Upper lobe of left lung (tissue), 6 donors: ENCODE measurements at regions not wholly inside any gene's neighbourhood (a gene's known extent, or its start where the extent isn't known, plus 50 kb on each side); places are given as distances from the start of the nearest gene placed in this dataset.
"Not testable (repeated sequence)": the region's sequence is repeated elsewhere in the genome, so short reads cannot be mapped to it uniquely, and the experiment has no call there.

Experiments used
- ATAC-seq, 2 donors: fragments of 200-7000 bp; cut with Tn5 transposase; one replicate each; pipeline ENCODE4 v1.9.1; 2022; ENCODE audit warnings: mild to moderate bottlenecking in 2 of 2, moderate library complexity in 2 of 2; ENCODE audit not compliant: low FRiP score in 2 of 2
- DNase-seq, 2 donors: peaks; one replicate each; pipeline ENCODE4 v3.0.0-alpha.2; 2019 to 2020
- H3K27ac ChIP-seq, 4 donors: fragments of 200-600 bp; sonication (generic); one replicate each; pipeline ENCODE4 v1.5.1; 2016 to 2019
- H3K27me3 ChIP-seq, 4 donors: fragments of 200-600 bp; sonication (generic); one replicate each; pipeline ENCODE4 v1.5.1; 2017 to 2019
- H3K36me3 ChIP-seq, 4 donors: fragments of 200-600 bp; sonication (generic); one replicate each; pipeline ENCODE4 v1.5.1; 2016 to 2019
- H3K4me1 ChIP-seq, 4 donors: fragments of 200-600 bp; sonication (generic); one replicate each; pipeline ENCODE4 v1.5.1; 2018 to 2019
- H3K4me3 ChIP-seq, 4 donors: fragments of 200-600 bp; sonication (generic); one replicate each; pipeline ENCODE4 v1.5.1; 2017 to 2019; ENCODE audit warnings: mild to moderate bottlenecking in 2 of 4, moderate library complexity in 1 of 4
- H3K9me3 ChIP-seq, 4 donors: fragments of 200-600 bp; sonication (generic); one replicate each; pipeline ENCODE4 v1.5.1; 2018 to 2019
- EP300 ChIP-seq, 4 donors: sonication (generic); formaldehyde crosslinking; IDR thresholded peaks; one replicate each; pipeline ENCODE4 v1.5.1; 2017; ENCODE audit warnings: antibody characterized with exemption in 4 of 4, control low read depth in 2 of 4
- POLR2A ChIP-seq, 4 donors: fragments of 450-650 bp; IDR thresholded peaks; one replicate each; pipeline ENCODE4 v1.5.1; 2016 to 2017; ENCODE audit warnings: antibody characterized with exemption in 4 of 4, mild to moderate bottlenecking in 2 of 4
- POLR2AphosphoS5 ChIP-seq, 2 donors: sonication (generic); formaldehyde crosslinking; IDR thresholded peaks; one replicate each; pipeline ENCODE4 v1.5.1; 2017; ENCODE audit warnings: antibody characterized with exemption in 2 of 2
- WGBS, 2 donors: methylation state at CpG; one replicate each; pipeline ENCODE4 v1.1.5; 2017 to 2018; 5-methylcytosine and 5-hydroxymethylcytosine counted together
- TF ChIP-seq, protein P1 (sequence below), 6 experiments: fragments of 450-650 bp in 4 of 6; fragments of 200-600 bp in 2 of 6; sonication (generic) in 2 of 6; IDR thresholded peaks; one replicate each; pipeline ENCODE4 v1.5.1; 2016 to 2019; ENCODE audit warnings: antibody characterized with exemption in 6 of 6
- donor health status: DM: no; HTN: no; CAD: no; lungs with moderate emphysema.
- donor health status: DM: no; HTN: yes; CAD: no; lungs with severe emphysema.

DNA sequence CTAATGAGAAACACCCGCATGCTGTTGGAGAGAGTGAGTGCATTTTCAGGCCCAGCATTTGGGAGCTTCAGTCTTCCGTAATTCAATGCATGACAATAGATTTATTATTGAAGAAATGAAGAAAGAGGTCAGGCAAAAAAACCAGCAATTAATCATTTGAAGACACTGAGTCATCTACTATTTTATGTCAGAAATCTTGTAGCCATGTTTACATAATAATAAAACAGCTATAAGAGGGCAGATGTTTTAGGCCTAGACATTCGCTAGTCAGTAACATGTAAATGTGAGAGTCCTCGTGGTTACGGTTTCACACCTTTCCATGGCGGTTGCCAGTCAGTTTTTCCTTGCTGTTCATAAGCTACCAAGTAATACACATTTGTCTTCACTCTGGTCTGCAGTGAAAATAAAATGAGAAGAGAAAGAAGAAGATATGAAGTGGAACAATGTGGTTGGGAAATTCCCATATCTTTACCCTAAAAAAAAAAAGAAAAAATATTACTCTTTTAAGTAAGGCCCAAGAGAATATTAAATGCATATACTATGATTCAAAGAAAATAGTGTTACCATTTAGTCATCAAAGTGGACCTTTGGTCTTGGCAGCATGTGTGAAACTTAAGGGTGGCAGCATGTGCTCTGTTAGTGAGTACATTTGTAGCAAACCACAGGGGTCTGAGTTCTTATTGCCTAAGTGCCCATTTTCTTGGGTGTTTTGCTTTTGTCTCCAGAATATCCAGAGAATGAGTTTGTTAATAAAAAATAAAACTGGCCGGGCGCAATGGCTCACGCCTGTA is 140.5 kb upstream of the TBL1XR1 start:
- H3K36me3 ChIP-seq: no peaks in the 10 kb centered on the region
- 82 to 84% methylated on average over 9 of the region's 9 CpGs for WGBS, 2 donors
- H3K27me3 ChIP-seq: no peaks in the 10 kb centered on the region
- ATAC-seq (peak in 1 of 2 donors; percentile 13), DNase-seq (no peak)
- peak overlapping the region in 1 of 4 donors; percentile 20 for H3K27ac ChIP-seq
- no peak for TF ChIP-seq POLR2AphosphoS5 (IDR thresholded peaks at IDR 0.05)
- TF ChIP-seq EP300 (IDR thresholded peaks at IDR 0.05): no peak
- TF ChIP-seq, protein P1, sequence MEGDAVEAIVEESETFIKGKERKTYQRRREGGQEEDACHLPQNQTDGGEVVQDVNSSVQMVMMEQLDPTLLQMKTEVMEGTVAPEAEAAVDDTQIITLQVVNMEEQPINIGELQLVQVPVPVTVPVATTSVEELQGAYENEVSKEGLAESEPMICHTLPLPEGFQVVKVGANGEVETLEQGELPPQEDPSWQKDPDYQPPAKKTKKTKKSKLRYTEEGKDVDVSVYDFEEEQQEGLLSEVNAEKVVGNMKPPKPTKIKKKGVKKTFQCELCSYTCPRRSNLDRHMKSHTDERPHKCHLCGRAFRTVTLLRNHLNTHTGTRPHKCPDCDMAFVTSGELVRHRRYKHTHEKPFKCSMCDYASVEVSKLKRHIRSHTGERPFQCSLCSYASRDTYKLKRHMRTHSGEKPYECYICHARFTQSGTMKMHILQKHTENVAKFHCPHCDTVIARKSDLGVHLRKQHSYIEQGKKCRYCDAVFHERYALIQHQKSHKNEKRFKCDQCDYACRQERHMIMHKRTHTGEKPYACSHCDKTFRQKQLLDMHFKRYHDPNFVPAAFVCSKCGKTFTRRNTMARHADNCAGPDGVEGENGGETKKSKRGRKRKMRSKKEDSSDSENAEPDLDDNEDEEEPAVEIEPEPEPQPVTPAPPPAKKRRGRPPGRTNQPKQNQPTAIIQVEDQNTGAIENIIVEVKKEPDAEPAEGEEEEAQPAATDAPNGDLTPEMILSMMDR (IDR thresholded peaks at IDR 0.05): no peak
- TF ChIP-seq POLR2A (IDR thresholded peaks at IDR 0.05): no peak
- H3K4me1 ChIP-seq: peaks cover 18 to 30% (median 25%) of the 10 kb centered on the region in 4 donors
- no peaks in the 10 kb centered on the region for H3K9me3 ChIP-seq
- no peak overlapping the region for H3K4me3 ChIP-seq

- TF ChIP-seq POLR2A (IDR thresholded peaks at IDR 0.05): no peak
- TF ChIP-seq, protein P1 (IDR thresholded peaks at IDR 0.05): no peak
- peak in 1 of 2 donors; percentile 38 for TF ChIP-seq POLR2AphosphoS5 (IDR thresholded peaks at IDR 0.05)
- ATAC-seq: peak in 1 of 2 donors; percentile 70
- no peaks in the 10 kb centered on the region for H3K36me3 ChIP-seq
- no peaks in the 10 kb centered on the region for H3K27me3 ChIP-seq
- H3K4me3 ChIP-seq: no peak overlapping the region
- 51 to 68% methylated on average over 3 of the region's 3 CpGs for WGBS, 2 donors
- peak overlapping the region in 2 of 4 donors; percentile 12 to 59 for H3K27ac ChIP-seq
- no peak for DNase-seq
- peaks cover 18 to 24% (median 23%) of the 10 kb centered on the region in 4 donors for H3K4me1 ChIP-seq
- H3K9me3 ChIP-seq: no peaks in the 10 kb centered on the region
Observed at GRCh38 chr3:177338697-177339219, 141.5 kb upstream of the TBL1XR1 start.

GRCh38 chr3:177339220-177339703 is 142.0 kb upstream of the TBL1XR1 start:
- Histone ChIP-seq H3K4me1 (peaks cover 18 to 25% (median 22%) of the 10 kb centered on the region in 4 donors), H3K27ac (peak overlapping the region in 2 of 4 donors; percentile 12 to 59)
- not testable (repeated sequence) for DNase-seq, ATAC-seq, H3K36me3 ChIP-seq, H3K9me3 ChIP-seq, H3K4me3 ChIP-seq, H3K27me3 ChIP-seq
- WGBS, 2 donors: 60 to 67% methylated on average over 3 of the region's 3 CpGs

DNA sequence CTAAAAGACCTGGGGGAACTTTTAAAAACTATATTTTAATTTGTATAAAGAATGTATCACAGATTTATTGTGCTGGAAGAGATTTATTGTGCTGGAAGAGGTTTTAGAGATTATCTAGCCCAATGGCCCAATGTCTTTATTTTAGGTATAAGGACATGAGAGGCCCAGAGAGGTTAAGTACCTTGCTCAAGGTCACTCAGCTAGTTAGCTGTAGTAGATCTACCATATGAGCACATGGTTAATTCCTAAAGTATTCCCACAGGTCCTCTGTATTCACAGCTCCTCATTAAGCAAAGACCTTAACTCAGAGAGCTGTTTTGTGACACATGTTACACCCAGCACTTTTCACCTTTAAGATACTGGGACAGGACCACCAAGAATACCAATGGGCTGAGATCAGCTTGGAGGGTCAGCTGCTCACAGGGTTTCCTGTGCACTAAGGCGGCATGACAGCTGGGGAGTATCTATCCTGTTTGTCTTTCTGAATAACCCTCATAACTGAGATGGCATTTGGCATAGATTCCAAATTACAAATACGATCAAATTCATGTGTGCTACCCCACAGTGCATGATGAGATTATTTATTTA is 143.1 kb upstream of the TBL1XR1 start:
- Histone ChIP-seq H3K4me3 (no peak overlapping the region), H3K36me3 (no peaks in the 10 kb centered on the region), H3K27ac (no peak overlapping the region), H3K4me1 (peaks cover 25 to 29% (median 29%) of the 10 kb centered on the region in 4 donors), H3K27me3 (no peaks in the 10 kb centered on the region), H3K9me3 (no peaks in the 10 kb centered on the region)
- ATAC-seq: no peak
- WGBS, 2 donors: 65 to 69% methylated on average over 2 of the region's 2 CpGs
- TF ChIP-seq, protein P1 (IDR thresholded peaks at IDR 0.05): no peak
- no peak for TF ChIP-seq POLR2A (IDR thresholded peaks at IDR 0.05)
- TF ChIP-seq POLR2AphosphoS5 (IDR thresholded peaks at IDR 0.05): no peak
- no peak for DNase-seq

DNA sequence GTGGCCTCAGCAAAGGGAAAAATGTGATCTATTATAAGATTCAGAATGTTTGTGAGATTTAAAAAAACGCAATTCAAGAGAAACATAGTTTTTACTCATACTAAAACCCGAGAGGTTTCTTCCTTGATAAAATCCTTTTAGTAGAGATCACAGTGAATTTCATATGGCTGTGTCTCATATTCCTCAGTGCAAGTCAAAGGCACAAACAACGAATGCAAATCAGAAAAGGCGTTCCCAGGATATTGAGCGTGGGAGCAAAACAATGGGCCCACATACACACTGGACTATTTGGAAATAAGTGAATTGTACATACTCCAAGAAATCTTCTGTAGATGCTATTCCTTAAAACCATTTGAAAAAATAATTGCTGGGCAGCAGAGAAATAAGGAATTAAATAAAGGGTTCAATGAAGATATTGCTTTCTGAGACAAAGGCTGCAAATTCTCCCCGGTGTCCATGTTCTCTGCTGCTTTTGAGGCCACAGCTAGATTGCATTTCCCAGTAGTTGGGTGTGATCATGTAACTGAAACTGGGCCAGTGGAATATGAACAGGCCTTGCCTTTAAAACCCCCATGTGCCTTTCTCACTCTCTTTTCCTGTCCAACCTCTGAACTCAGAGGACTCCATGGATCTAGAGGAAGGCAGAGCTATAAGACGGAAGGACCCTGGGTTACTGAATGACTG is 144.6 kb upstream of the TBL1XR1 start:
- Histone ChIP-seq H3K36me3 (no peaks in the 10 kb centered on the region), H3K4me3 (no peak overlapping the region), H3K9me3 (no peaks in the 10 kb centered on the region), H3K27ac (no peak overlapping the region), H3K4me1 (peaks cover 28 to 39% (median 36%) of the 10 kb centered on the region in 4 donors), H3K27me3 (no peaks in the 10 kb centered on the region)
- no peak for DNase-seq
- TF ChIP-seq POLR2AphosphoS5 (IDR thresholded peaks at IDR 0.05): no peak
- no peak for TF ChIP-seq EP300 (IDR thresholded peaks at IDR 0.05)
- TF ChIP-seq, protein P1 (IDR thresholded peaks at IDR 0.05): no peak
- no peak for TF ChIP-seq POLR2A (IDR thresholded peaks at IDR 0.05)
- WGBS, 2 donors: 72 to 88% methylated on average over 7 of the region's 7 CpGs
- no peak for ATAC-seq
